UCSD-AML1 (cell line): ENCODE measurements at regions not wholly inside any gene's neighbourhood (a gene's known extent, or its start where the extent isn't known, plus 50 kb on each side); places are given as distances from the start of the nearest gene placed in this dataset.
"Not testable (repeated sequence)": the region's sequence is repeated elsewhere in the genome, so short reads cannot be mapped to it uniquely, and the experiment has no call there.

Source experiments
- DNase-seq: peaks from one replicate; lab custom pipeline; 2025; ENCODE audit not compliant: unreplicated experiment; lab: John Stamatoyannopoulos, UW

DNA sequence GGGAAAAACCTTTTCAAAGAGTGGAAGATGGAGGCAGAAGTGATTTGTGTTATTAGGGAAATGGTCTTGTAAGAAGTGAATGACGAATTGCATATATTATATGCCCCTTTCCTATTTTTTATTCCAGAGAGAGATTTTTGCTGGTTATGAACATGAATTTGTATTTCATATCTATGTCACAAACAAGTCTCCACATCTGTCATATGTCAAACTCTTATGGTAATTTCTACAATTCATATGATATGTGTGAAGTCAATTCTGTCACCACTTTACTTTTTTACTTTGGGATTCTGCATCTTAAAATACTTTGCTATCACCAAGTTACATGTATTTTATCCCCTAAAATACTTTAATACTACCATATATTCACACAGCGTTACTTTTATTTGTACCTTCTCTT is 594.2 kb upstream of the ARPP21 start:
- DNase-seq: no peak

DNA sequence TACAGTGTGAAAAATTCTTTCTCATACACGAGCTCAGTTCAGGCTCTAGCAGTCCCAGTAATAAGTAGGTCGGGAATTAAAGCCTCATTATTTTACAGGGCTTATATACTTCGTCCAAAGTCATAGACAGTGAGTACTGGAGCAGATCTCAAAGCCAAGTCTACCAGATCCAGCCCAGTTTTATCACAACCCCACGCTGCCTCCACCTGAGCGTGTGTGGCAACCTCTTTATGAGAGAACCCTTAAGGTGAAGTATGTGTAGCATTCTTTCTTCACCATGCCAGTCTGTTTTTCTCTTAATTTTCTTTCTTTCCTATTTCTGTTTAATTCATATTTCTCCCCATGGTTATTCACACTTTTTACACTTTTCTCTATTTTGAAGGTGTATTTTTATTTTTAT is 574.6 kb upstream of the ARPP21 start:
- no peak for DNase-seq

DNA sequence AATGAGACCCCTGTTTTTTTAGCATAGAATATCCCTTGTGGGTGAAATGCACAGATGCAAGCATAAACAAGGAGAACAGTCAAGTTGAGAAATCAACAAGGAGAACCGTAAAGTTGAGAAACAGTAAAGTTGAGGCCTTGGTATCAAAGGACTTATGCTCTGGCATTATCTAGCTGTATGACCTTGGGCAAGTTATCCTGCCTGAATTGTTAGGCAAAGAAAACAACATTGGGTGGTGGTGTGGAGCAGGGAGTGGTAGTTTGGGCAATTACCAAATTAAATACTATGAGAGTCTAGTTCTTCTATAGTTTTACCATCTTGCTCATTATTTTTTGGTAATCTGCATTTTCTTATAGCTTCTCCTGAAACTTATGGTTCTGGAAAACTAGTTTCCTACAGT is 573.4 kb upstream of the ARPP21 start:
- DNase-seq: no peak

DNA sequence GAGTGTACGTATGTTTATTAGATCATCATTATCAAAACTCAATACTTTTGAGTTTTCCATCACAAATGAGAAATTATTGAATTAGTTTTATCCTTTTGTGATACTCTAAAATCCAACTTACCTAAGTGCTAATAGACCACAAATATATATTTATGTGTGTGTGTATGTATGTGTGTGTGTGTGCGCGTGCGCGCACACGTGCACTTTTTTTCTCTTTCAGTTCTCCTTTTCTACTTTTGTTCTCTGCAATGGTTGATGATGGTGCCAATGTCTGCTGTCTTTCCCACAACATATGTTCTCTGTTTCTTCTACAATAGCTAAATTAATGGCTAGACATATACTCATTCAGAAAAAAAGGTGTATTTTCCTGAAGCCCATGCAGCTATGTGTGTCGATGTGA is 571.6 kb upstream of the ARPP21 start:
- DNase-seq: no peak

DNA sequence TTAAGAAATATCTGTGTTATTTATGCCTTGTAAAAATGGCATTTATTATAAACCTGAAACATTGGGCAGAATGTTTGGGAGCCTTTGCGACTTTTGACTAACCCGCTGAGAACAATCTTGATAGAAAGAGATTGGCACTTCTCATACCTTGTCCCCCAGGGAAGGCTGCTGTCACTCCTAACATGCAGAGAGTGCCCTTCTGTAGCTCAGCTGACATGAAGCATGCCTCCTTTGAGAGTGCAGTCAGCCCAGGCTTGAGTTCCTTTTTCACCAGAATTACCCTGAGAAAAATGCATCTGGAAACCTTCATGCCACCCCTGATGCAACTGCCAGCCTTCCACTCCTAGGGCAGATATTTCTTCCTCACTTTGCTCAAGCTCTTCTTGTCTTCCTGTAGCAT is 569.2 kb upstream of the ARPP21 start:
- no peak for DNase-seq

DNA sequence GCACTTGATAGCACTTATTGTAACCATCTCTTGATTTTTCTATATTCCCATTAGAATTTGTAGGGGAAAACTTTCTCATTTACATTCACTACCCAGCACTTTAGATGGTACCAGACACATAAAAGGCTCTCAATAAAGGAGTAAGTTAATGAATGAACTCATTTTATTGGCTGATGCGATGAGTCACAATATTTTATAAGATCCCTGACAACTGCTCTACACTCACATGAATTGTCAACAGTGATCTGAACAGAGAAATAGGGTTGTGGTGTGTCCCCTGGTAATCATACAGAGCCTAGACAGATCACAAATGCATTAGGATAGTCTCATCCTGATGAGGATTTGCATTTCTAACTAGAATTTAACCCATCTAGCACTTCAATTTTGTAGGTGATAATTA is 567.6 kb upstream of the ARPP21 start:
- DNase-seq: no peak

DNA sequence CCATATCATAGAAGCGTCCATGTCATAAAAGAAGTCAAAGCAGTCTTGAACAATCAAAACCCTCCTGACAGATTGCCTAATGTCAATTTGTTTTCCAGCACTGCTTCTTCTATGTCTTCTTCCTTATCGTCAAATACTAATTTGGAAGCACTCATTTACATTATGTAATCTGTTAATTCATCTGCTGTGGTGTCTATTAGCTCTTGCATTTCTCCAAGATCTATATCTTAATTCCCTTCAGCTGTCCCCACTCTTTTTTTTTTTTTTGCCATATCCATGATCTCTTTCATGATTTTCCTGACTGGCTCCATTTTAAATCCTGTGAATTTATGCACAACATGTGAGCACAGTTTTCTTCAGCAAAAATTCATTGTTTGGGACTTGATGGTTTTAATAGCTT is 560.5 kb upstream of the ARPP21 start:
- no peak for DNase-seq

DNA sequence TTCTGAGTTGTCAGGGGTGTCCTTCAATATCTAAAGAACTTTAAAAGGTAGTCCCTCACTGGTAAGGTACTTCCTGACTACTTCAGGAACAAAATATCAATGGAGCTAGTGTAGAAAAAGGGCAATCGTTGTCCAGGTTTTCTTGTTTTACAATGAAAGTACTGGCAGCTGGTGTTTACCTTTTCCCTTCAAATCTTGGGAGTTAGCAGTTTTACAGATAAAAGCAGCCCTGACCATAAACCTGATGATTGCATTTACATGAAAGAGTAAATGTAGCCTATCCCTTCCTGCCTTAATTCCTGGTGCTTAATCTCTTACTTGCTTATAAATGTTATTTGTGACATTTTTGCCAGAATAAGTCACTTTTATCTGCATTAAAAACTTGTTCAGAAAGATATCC is 559.9 kb upstream of the ARPP21 start:
- no peak for DNase-seq

DNA sequence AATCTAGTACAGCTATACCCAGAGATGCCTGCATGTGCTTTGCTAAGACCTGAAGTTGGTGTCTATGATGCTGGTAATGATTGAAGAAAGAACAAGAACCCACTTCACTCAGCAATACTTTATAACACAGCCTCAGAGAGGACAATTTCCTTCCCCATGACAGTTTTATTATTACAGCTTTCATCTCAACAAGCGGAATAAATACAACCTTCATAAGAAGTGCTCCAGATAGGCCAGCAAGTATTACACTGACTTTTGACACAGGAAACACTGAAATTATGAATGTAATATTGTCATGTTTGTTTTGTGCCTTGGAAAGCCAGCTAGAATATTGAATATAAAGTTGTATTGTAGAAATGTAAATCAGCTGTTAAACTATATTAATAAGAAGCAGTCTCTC is 557.4 kb upstream of the ARPP21 start:
- no peak for DNase-seq

DNA sequence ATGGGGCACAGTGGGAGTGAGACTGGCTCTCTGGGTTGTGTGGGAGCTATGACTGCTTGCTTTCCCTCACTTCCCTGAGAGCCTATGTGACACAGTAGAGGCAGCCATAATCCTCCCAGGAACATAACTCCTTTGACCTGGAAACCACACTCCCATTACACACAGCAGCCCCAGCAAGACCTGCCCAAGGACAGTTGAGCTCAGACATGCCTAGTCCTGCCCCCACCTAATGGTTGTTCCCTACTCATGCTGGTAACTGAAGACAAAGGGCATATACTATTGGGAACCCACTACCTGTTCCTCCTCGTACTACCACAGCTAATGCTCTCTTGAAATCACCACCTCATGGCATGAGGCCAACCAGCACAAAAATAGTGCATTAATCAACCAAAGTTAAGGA is 550.4 kb upstream of the ARPP21 start:
- DNase-seq: no peak

DNA sequence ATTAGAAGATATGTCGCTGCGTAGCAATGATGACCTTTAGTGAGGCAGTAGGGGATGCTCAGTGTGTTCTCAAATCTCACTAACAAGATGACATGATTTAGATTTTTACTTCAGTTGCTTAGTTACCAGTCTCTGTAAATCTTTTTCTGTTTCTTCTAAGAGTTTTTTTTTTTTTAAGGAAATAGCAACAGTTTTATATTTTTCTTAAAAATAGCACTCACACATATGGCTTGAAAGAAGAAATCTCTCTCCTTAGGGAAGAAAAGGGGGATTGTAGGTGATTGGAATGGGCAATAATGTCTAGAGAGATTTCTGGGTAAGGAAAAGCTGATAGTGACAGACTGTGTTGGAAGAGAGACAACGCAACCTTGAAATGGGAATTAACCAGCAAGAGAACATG is 524.6 kb upstream of the ARPP21 start:
- DNase-seq: no peak

DNA sequence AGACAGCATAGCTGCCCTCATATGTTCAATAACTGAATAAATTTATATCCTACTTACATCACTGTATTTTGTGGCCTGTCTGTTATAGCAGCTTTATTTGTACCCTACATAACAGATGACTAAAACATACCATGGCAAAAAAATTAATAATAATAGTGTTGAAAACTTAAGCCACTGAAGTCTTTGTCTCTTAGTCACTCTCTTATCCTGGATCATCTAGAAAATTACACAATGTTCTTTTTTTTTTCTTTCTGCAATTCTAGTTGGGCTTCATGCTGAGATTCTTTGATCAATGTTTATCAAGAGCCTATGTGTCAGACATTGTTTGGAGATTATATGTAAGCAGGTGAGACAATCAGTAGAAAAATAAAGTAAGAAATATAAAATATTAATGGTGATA is 519.3 kb upstream of the ARPP21 start:
- DNase-seq: no peak

DNA sequence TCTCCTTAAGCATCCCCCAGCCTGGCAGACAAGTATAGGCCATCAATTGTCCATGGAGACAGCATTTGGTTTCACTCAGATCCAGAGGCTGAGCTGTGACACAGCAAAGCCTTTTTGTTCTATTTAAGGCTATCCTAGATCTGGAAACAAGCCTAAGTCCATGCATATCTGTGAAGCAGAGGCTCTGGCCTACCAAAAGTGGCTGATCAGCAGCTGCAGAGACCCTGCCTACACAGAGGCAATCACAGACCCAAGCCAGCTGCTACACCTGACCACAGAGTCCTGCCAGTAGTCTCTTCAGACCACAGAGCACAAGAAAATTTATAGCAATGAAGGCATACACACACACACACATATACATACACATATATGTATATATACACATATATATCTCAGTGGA is 501.7 kb upstream of the ARPP21 start:
- no peak for DNase-seq

DNA sequence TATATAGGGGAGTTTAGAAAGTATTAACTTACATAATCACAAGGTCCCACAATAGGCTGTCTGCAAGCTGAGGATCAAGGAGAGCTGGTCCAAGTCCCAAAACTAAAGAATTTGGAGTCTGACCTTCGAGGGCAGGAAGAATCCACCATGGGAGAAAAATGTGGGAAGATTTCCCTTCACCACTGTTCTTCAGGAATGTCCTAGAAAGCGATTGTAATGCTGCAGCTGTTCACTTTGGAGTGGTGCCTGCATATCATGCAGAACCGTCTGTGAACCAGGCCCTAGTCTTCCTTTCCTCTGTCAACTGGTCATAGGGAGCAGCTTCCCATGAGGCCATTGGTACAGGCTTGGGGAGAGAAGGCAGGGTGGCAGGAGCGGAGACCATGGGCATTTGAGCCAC is 497.9 kb upstream of the ARPP21 start:
- DNase-seq: no peak

DNA sequence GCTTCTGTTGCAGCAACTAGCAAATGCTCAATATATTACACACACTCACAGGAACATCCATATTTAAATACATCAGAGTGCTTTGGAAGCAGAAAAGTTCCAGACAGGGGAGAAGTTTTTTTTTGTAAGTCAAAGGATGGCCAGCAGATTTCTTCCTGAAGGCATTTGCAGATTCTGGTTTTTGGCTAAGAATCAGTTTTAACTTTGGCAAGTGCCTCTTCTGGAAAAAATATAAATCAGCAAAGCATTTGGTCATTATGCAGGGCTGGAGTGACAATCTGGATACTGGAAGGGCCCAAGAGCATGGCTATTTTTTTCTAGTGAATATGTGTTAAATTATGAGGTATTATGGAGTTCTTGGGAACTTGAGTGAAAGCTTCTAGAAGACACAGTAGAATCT is 495.3 kb upstream of the ARPP21 start:
- DNase-seq: no peak

DNA sequence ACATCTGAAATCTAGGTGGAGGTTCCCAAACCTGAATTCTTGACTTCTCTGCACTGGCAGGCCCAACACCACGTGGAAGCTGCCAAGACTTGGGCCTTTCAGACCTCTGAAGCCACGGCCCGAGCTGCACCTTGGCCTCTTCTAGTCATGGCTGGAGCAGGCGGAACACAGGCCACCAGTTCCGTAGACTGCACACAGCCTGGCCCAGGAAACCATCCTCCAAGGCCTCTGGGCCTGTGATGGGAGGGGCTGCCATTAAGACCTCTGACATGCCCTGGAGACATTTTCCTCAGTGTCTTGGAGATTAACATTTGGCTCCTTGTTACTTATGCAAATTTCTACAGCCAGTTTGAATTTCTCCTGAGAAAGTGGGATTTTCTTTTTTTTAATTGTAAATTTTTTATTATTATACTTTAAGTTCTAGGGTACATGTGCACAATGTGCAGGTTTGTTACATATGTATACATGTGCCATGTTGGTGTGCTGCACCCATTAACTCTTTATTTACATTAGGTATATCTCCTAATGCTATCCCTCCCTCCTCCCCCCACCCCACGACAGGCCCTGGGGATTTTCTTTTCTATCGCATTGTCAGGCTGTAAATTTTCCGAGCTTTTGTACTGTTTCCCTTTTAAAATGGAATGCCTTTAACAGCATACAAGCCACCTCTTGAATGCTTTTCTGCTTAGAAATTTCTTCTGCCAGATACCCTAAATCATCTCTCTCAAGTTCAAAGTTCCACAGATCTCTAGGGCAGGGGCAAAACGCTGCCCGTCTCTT is 492.9 kb upstream of the ARPP21 start:
- DNase-seq: not testable (repeated sequence)

DNA sequence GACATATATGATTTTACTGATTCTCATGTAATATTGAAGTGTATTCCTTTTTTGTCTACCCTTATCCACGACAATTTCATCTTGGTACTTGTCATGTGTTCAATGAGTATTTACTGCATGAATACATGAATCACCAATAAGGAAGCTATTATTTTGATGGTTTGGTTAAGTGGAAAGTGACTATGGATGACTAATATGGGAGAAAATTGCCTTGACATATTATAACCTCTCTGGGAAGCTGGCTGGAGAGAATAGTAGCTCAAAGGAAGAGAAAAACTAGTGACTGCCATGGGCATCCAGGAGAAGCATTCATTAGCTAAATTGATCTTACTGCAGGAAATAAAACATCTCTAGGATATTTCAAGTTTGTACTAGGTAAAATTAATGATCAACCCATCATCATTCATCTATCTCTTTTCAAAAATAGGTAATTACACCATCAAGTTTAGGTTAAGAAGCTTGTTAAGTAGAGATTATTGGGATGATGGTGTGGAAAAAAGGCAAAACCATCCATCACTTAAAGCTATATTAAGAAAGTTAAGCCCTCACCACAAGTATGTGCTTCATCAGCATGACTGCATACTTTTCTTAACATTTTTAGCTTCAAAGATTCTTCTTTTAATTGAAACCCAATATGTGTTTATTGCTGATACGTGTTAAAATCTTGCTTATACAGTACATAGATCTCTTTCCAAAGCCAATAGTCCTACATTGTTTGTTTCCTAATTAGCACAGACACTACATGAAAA is 455.2 kb upstream of the ARPP21 start:
- no peak for DNase-seq

DNA sequence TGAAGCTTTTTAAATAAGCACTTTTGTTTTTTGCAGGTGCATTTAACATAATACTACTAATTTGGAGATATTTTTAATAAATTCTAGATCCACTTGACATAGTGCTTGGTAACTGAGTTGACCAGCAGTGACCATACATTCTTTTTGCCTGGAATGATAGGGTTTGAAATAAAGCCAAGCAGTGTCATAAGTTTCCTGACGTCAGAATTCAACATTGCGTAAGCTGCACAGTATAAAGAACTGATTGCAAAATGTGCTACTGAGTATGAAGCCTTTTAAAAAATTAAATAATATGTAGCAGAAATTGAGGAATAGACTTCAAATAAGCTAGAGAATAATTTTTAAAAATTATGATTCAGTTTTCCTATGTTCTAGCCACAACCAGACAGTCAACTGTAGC is 454.6 kb upstream of the ARPP21 start:
- DNase-seq: no peak

DNA sequence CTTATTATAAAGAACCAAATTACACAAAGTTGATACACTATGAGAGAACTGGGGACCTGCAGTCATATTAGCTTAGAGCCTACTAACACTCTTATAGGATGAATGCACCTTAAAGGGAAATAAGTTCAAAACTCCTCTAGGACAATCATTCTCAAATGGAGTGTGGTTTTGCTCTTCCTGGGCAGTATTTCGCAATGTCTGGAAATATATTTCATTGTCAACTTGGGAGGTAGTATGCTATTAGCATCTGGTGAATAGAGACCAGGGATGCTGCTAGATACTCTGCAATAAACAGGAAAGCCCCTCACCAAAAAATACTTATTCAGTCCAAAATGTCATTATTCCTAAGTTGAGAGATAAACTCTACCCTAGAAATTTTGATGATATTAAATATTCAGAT is 451.4 kb upstream of the ARPP21 start:
- DNase-seq: no peak

DNA sequence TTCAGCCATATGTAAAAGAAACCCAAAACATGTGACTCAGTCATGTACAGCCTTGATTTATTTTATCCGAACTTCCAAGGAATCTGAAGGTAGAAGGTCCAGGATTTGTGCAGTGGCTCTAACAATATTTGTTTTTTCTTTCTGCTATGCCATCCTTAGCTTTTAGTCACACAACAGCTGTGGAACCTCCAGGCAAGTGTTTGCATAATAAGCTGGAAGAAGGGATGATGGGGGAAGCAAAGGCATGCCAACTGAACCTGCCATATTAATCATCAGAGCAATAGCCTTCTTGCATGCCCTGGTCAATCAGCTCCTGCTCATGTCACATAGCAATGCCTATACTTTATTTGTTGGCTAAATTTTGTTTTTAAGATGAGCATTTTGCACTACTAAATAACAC is 444.7 kb upstream of the ARPP21 start:
- no peak for DNase-seq

DNA sequence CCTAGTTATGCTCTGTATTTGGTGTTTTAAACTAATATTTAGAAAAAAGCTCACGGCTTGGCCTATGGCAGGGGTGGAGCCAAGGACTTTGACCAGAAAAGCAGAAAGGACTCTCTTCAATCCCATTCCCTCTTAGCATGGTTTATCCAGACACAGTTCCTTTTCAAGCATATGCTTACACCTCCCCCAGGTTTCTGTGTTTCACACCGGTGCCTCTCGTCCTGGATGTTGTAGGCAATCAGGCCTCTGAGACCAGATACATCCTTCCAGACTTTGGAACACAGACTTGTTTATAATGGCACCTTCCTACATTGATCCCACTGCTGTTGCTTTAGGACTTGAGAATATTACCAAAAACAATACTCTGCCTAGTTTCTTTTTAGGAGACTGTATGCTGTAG is 440.5 kb upstream of the ARPP21 start:
- DNase-seq: no peak

DNA sequence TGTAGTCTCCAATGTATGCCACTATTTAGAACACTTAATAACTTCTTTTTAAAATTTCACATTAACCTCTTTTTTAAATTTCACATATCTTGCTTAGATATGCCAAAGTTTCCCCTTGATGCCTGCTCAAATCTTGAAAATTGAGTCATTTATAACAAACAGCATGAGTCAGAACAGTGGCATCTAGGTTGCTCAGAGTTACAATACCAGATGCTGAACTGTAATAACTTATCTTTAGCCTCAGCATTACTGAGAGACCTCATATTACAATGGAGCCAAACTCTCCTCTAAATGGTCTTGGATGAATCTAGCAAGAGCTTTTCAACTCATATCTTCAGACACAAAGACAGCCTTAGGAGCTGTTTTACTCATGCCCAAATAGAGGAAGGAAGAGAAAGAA is 439.3 kb upstream of the ARPP21 start:
- DNase-seq: no peak

DNA sequence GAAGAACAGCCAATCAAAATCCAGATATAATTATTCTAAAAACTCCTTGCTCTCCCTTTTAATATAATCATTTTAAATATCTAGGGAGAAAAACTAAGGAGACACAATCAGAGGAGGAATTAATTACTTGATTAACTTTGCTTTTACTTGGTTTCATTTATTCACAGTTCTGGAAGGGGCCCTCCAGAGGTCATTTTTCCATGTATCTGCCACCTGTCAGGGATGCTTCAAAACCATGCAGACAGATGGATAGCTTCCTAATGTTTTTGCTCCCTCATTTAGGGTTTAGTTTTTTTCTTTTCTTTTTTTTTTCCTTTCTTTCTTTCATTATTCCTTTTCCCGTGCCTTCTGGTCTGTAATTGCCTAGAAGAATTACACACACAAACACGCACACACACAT is 438.1 kb upstream of the ARPP21 start:
- DNase-seq: no peak
